Mesothelial cell of epicardium (in vitro differentiated cells): ENCODE measurements at regions not wholly inside any gene's neighbourhood (a gene's known extent, or its start where the extent isn't known, plus 50 kb on each side); places are given as distances from the start of the nearest gene placed in this dataset.

Experiments used
- DNase-seq, 2 experiments: peaks; one replicate each; pipeline ENCODE4 v3.0.0; 2021; ENCODE audit warnings: low spot score in 2 of 2; ENCODE audit not compliant: unreplicated experiment in 2 of 2
- H3K27ac Mint-ChIP-seq: 2 replicates; pipeline ENCODE4 v1.8.0; 2021; ENCODE audit warnings: mixed read lengths
- H3K27me3 Mint-ChIP-seq: 2 replicates; pipeline ENCODE4 v1.8.0; 2021; ENCODE audit warnings: low read depth, mixed read lengths
- H3K36me3 Mint-ChIP-seq: 2 replicates; pipeline ENCODE4 v1.8.0; 2021; ENCODE audit warnings: mixed read lengths
- H3K4me1 Mint-ChIP-seq: 2 replicates; pipeline ENCODE4 v1.8.0; 2021; ENCODE audit warnings: mixed read lengths
- H3K4me3 Mint-ChIP-seq: 2 replicates; pipeline ENCODE4 v1.8.0; 2021; ENCODE audit warnings: mild to moderate bottlenecking, moderate library complexity, mixed read lengths
- H3K9me3 Mint-ChIP-seq: 2 replicates; pipeline ENCODE4 v1.8.0; 2021; ENCODE audit warnings: mixed read lengths
- CTCF ChIP-seq: fragments of 200-600 bp; sonication (generic); IDR thresholded peaks from one replicate; pipeline ENCODE4 v1.5.0; 2021; ENCODE audit warnings: antibody characterized with exemption; ENCODE audit not compliant: unreplicated experiment

- Mint-ChIP-seq H3K9me3 (no peaks in the 10 kb centered on the region), H3K36me3 (no peaks in the 10 kb centered on the region), H3K27me3 (peaks cover 3% of the 10 kb centered on the region), H3K4me1 (peaks cover 6% of the 10 kb centered on the region), H3K27ac (no peak overlapping the region), H3K4me3 (no peak overlapping the region)
- DNase-seq: no peak
- TF ChIP-seq CTCF: no peak
Observed at GRCh38 chr11:80436547-80436946, 995.7 kb upstream of the TENM4 start.

GRCh38 chr11:80435345-80435744 is 994.5 kb upstream of the TENM4 start:
- peaks cover 6% of the 10 kb centered on the region for H3K4me1 Mint-ChIP-seq
- peaks cover 3% of the 10 kb centered on the region for H3K27me3 Mint-ChIP-seq
- no peak for DNase-seq
- H3K36me3 Mint-ChIP-seq: no peaks in the 10 kb centered on the region
- H3K9me3 Mint-ChIP-seq: no peaks in the 10 kb centered on the region
- H3K27ac Mint-ChIP-seq: no peak overlapping the region
- TF ChIP-seq CTCF: no peak
- no peak overlapping the region for H3K4me3 Mint-ChIP-seq

- Mint-ChIP-seq H3K27ac (no peak overlapping the region), H3K36me3 (no peaks in the 10 kb centered on the region), H3K27me3 (no peaks in the 10 kb centered on the region), H3K9me3 (no peaks in the 10 kb centered on the region), H3K4me1 (peaks cover 6% of the 10 kb centered on the region), H3K4me3 (no peak overlapping the region)
- no peak for DNase-seq
- TF ChIP-seq CTCF: no peak
Observed at GRCh38 chr11:80432057-80432456, 991.2 kb upstream of the TENM4 start.

GRCh38 chr11:80424012-80424695 is 983.3 kb upstream of the TENM4 start:
- no peak overlapping the region for H3K27ac Mint-ChIP-seq
- no peaks in the 10 kb centered on the region for H3K27me3 Mint-ChIP-seq
- TF ChIP-seq CTCF: no peak
- no peak overlapping the region for H3K4me3 Mint-ChIP-seq
- DNase-seq: no peak
- H3K4me1 Mint-ChIP-seq: no peaks in the 10 kb centered on the region
- no peaks in the 10 kb centered on the region for H3K36me3 Mint-ChIP-seq
- no peaks in the 10 kb centered on the region for H3K9me3 Mint-ChIP-seq

- TF ChIP-seq CTCF: no peak
- DNase-seq: no peak
- H3K27me3 Mint-ChIP-seq: no peaks in the 10 kb centered on the region
- no peaks in the 10 kb centered on the region for H3K9me3 Mint-ChIP-seq
- H3K27ac Mint-ChIP-seq: no peak overlapping the region
- no peak overlapping the region for H3K4me3 Mint-ChIP-seq
- no peaks in the 10 kb centered on the region for H3K36me3 Mint-ChIP-seq
- H3K4me1 Mint-ChIP-seq: no peaks in the 10 kb centered on the region
Observed at GRCh38 chr11:80420374-80420773, 979.5 kb upstream of the TENM4 start.

GRCh38 chr11:80417681-80418080 is 976.9 kb upstream of the TENM4 start:
- DNase-seq: no peak
- Mint-ChIP-seq H3K4me3 (no peak overlapping the region), H3K27ac (no peak overlapping the region), H3K36me3 (no peaks in the 10 kb centered on the region), H3K9me3 (no peaks in the 10 kb centered on the region), H3K4me1 (no peaks in the 10 kb centered on the region), H3K27me3 (no peaks in the 10 kb centered on the region)
- no peak for TF ChIP-seq CTCF
